ENCODE measurements at regions not wholly inside any gene's neighbourhood (a gene's known extent, or its start where the extent isn't known, plus 50 kb on each side); places are given as distances from the start of the nearest gene placed in this dataset.

DNA sequence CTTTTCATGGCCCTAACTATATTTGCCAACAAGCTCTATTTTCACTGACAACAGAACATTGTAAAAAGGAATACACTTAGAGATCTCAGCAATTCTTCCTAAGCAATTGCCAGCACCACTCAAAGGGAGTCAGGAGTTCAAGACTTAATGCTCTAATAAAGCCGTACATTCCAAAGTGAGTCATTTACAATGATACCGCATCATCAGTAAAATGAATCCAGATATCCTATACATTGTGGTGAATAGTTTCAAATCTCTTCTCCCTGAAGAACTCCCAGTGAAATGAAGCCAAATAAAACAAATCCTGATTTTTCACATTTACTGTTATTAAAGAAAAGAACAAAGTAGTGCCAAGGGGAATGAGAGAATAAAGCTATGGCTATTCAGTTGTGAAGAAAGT is 2898.7 kb upstream of the PCDH20 start:
- H2AFZ ChIP-seq, result no peak overlapping the region
- H3K9me2 ChIP-seq (ENCODE audit: insufficient read depth), result 0 out of 2 replicates have a peak, but pooled peaks cover 4% of the 10 kb centered on the region
- H3K27ac ChIP-seq (ENCODE audit: low read depth), result no peak overlapping the region
- no peak overlapping the region for H3K4me3 ChIP-seq
- H3K4me1 Mint-ChIP-seq, result no peaks in the 10 kb centered on the region
- 0 out of 3 replicates have a peak, but pooled peaks cover 3% of the 10 kb centered on the region for H3K9me3 Mint-ChIP-seq
- no peak overlapping the region for H3K27ac Mint-ChIP-seq
- no peaks in the 10 kb centered on the region for H3F3A ChIP-seq (replicated peaks; ENCODE audit: low read depth)
- H3K4me1 ChIP-seq (ENCODE audit: insufficient read depth), result no peaks in the 10 kb centered on the region
- no peak for DNase-seq (ENCODE audit: low spot score)
- H3K27me3 ChIP-seq (ENCODE audit: insufficient read depth), result no peaks in the 10 kb centered on the region
- no peaks in the 10 kb centered on the region for H3K36me3 ChIP-seq (ENCODE audit: insufficient read depth)
- no peaks in the 10 kb centered on the region for H3K27me3 Mint-ChIP-seq (ENCODE audit: insufficient read depth, low read depth, poor library complexity)
- H3K36me3 Mint-ChIP-seq (ENCODE audit: low read depth), result peaks cover 3% of the 10 kb centered on the region; the same call in 2 of the 3 replicates
- H3K4me3 Mint-ChIP-seq, result no peak overlapping the region
- no peak for ATAC-seq
- no peaks in the 10 kb centered on the region for H4K20me1 ChIP-seq (replicated peaks; ENCODE audit: insufficient read depth)
- H3K79me2 ChIP-seq (replicated peaks; ENCODE audit: insufficient read depth), result no peaks in the 10 kb centered on the region
- H3K4me2 ChIP-seq, result no peak overlapping the region
- no peak for TF ChIP-seq ZNF331 (CRISPR knock-in tag; IDR thresholded peaks at IDR 0.05; ENCODE audit: low read depth)
- no peak for TF ChIP-seq NANOG (IDR thresholded peaks at IDR 0.05; ENCODE audit: borderline replicate concordance)
- no peak for TF ChIP-seq EZH2phosphoT487 (IDR thresholded peaks at IDR 0.05; ENCODE audit: unreplicated experiment)
- TF ChIP-seq CREB1 (CRISPR knock-in tag; IDR thresholded peaks at IDR 0.05; ENCODE audit: low read depth), result no peak
- TF ChIP-seq, protein P1, sequence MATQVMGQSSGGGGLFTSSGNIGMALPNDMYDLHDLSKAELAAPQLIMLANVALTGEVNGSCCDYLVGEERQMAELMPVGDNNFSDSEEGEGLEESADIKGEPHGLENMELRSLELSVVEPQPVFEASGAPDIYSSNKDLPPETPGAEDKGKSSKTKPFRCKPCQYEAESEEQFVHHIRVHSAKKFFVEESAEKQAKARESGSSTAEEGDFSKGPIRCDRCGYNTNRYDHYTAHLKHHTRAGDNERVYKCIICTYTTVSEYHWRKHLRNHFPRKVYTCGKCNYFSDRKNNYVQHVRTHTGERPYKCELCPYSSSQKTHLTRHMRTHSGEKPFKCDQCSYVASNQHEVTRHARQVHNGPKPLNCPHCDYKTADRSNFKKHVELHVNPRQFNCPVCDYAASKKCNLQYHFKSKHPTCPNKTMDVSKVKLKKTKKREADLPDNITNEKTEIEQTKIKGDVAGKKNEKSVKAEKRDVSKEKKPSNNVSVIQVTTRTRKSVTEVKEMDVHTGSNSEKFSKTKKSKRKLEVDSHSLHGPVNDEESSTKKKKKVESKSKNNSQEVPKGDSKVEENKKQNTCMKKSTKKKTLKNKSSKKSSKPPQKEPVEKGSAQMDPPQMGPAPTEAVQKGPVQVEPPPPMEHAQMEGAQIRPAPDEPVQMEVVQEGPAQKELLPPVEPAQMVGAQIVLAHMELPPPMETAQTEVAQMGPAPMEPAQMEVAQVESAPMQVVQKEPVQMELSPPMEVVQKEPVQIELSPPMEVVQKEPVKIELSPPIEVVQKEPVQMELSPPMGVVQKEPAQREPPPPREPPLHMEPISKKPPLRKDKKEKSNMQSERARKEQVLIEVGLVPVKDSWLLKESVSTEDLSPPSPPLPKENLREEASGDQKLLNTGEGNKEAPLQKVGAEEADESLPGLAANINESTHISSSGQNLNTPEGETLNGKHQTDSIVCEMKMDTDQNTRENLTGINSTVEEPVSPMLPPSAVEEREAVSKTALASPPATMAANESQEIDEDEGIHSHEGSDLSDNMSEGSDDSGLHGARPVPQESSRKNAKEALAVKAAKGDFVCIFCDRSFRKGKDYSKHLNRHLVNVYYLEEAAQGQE (IDR thresholded peaks at IDR 0.05; ENCODE audit: unreplicated experiment), result no peak
- no peak for TF ChIP-seq STAT1 (IDR thresholded peaks at IDR 0.05; ENCODE audit: unreplicated experiment)
- TF ChIP-seq, protein P2, sequence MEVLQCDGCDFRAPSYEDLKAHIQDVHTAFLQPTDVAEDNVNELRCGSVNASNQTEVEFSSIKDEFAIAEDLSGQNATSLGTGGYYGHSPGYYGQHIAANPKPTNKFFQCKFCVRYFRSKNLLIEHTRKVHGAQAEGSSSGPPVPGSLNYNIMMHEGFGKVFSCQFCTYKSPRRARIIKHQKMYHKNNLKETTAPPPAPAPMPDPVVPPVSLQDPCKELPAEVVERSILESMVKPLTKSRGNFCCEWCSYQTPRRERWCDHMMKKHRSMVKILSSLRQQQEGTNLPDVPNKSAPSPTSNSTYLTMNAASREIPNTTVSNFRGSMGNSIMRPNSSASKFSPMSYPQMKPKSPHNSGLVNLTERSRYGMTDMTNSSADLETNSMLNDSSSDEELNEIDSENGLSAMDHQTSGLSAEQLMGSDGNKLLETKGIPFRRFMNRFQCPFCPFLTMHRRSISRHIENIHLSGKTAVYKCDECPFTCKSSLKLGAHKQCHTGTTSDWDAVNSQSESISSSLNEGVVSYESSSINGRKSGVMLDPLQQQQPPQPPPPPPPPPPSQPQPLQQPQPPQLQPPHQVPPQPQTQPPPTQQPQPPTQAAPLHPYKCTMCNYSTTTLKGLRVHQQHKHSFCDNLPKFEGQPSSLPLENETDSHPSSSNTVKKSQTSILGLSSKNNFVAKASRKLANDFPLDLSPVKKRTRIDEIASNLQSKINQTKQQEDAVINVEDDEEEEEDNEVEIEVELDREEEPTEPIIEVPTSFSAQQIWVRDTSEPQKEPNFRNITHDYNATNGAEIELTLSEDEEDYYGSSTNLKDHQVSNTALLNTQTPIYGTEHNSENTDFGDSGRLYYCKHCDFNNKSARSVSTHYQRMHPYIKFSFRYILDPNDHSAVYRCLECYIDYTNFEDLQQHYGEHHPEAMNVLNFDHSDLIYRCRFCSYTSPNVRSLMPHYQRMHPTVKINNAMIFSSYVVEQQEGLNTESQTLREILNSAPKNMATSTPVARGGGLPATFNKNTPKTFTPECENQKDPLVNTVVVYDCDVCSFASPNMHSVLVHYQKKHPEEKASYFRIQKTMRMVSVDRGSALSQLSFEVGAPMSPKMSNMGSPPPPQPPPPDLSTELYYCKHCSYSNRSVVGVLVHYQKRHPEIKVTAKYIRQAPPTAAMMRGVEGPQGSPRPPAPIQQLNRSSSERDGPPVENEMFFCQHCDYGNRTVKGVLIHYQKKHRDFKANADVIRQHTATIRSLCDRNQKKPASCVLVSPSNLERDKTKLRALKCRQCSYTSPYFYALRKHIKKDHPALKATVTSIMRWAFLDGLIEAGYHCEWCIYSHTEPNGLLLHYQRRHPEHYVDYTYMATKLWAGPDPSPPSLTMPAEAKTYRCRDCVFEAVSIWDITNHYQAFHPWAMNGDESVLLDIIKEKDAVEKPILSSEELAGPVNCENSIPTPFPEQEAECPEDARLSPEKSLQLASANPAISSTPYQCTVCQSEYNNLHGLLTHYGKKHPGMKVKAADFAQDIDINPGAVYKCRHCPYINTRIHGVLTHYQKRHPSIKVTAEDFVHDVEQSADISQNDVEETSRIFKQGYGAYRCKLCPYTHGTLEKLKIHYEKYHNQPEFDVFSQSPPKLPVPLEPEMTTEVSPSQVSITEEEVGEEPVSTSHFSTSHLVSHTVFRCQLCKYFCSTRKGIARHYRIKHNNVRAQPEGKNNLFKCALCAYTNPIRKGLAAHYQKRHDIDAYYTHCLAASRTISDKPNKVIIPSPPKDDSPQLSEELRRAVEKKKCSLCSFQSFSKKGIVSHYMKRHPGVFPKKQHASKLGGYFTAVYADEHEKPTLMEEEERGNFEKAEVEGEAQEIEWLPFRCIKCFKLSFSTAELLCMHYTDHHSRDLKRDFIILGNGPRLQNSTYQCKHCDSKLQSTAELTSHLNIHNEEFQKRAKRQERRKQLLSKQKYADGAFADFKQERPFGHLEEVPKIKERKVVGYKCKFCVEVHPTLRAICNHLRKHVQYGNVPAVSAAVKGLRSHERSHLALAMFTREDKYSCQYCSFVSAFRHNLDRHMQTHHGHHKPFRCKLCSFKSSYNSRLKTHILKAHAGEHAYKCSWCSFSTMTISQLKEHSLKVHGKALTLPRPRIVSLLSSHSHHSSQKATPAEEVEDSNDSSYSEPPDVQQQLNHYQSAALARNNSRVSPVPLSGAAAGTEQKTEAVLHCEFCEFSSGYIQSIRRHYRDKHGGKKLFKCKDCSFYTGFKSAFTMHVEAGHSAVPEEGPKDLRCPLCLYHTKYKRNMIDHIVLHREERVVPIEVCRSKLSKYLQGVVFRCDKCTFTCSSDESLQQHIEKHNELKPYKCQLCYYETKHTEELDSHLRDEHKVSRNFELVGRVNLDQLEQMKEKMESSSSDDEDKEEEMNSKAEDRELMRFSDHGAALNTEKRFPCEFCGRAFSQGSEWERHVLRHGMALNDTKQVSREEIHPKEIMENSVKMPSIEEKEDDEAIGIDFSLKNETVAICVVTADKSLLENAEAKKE (CRISPR knock-in tag; IDR thresholded peaks at IDR 0.05), result no peak
- TF ChIP-seq, protein P3, sequence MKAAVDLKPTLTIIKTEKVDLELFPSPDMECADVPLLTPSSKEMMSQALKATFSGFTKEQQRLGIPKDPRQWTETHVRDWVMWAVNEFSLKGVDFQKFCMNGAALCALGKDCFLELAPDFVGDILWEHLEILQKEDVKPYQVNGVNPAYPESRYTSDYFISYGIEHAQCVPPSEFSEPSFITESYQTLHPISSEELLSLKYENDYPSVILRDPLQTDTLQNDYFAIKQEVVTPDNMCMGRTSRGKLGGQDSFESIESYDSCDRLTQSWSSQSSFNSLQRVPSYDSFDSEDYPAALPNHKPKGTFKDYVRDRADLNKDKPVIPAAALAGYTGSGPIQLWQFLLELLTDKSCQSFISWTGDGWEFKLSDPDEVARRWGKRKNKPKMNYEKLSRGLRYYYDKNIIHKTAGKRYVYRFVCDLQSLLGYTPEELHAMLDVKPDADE (IDR thresholded peaks at IDR 0.05), result no peak
- TF ChIP-seq, protein P4, sequence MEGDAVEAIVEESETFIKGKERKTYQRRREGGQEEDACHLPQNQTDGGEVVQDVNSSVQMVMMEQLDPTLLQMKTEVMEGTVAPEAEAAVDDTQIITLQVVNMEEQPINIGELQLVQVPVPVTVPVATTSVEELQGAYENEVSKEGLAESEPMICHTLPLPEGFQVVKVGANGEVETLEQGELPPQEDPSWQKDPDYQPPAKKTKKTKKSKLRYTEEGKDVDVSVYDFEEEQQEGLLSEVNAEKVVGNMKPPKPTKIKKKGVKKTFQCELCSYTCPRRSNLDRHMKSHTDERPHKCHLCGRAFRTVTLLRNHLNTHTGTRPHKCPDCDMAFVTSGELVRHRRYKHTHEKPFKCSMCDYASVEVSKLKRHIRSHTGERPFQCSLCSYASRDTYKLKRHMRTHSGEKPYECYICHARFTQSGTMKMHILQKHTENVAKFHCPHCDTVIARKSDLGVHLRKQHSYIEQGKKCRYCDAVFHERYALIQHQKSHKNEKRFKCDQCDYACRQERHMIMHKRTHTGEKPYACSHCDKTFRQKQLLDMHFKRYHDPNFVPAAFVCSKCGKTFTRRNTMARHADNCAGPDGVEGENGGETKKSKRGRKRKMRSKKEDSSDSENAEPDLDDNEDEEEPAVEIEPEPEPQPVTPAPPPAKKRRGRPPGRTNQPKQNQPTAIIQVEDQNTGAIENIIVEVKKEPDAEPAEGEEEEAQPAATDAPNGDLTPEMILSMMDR (conservative IDR thresholded peaks at IDR 0.05; ENCODE audit: low read depth in 2 of 2), result no peak
- TF ChIP-seq EZH2 (IDR thresholded peaks at IDR 0.05; ENCODE audit: low read depth, unreplicated experiment), result no peak
- no peak for TF ChIP-seq ZNF114 (CRISPR knock-in tag; IDR thresholded peaks at IDR 0.05)
- TF ChIP-seq POLR2AphosphoS5 (IDR thresholded peaks at IDR 0.05; ENCODE audit: low read depth), result no peak

Measured in GM23338 (cell line).